ENCODE measurements at regions not wholly inside any gene's neighbourhood (a gene's known extent, or its start where the extent isn't known, plus 50 kb on each side); places are given as distances from the start of the nearest gene placed in this dataset.

- no TSS peak for BruUV-seq (replicated peaks)
- ATAC-seq (no peak), DNase-seq (ENCODE audit: low read depth, low spot score) (no peak)
- H3K36me3 ChIP-seq (ENCODE audit: control insufficient read depth, insufficient read depth, low read length), result no peaks in the 10 kb centered on the region
- H3K27me3 ChIP-seq (ENCODE audit: control insufficient read depth, insufficient read depth, low read length), result no peaks in the 10 kb centered on the region
- H3K27ac ChIP-seq (ENCODE audit: low read length), result peak overlapping the region; percentile 1; the same call in 1 of the 2 replicates
- TF ChIP-seq POLR2AphosphoS5 (IDR thresholded peaks at IDR 0.05; ENCODE audit: low read depth, low read length) (no peak), CTCF (IDR thresholded peaks at IDR 0.05) (no peak)
- in situ Hi-C loops (cut with HindIII; ENCODE audit: low pct_unique_long_range_greater_than_20kb, low sequenced_read_pairs) (no loop called here), intact Hi-C loops (cut with micrococcal nuclease; ENCODE audit: unreplicated experiment) (no loop called here)
- CTCF ChIA-PET, result no interaction called here
- H3K4me1 ChIP-seq (ENCODE audit: control insufficient read depth, insufficient read depth, low read length), result no peaks in the 10 kb centered on the region; the same call in 1 of the 2 replicates
- POLR2A ChIA-PET, result no interaction called here
- no peaks in the 10 kb centered on the region for H3K9me3 ChIP-seq (ENCODE audit: control insufficient read depth, insufficient read depth, low read depth, low read length)
- H3K4me3 ChIP-seq (ENCODE audit: low read depth in 2 of 2, low read length in 2 of 2), result no peak overlapping the region
These were observed 221.0 kb upstream of the KLF6 start for GRCh38 chr10:4006051-4006450.

DNA sequence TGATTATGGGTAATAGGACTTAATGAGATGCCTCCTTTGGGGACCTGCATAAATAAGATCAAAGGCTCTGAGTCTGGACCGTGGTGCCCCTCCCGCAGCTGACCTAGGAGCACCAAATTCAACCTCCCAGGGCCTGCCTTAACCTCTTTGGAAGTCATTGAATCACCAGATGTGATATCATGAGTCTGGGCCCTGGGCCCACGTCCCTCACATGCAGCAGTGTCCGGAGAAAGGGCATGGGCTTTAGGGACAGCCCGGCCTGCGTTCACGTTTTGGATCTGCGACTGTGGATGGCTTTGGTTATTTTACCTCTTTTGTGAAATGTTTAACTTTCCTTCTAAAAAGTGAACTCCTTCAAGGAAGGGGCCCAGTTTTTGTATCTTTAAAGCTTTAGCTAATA, 220.0 kb upstream of the KLF6 start:
- no TSS peak for BruUV-seq (replicated peaks)
- ChIA-PET CTCF (no interaction called here), POLR2A (no interaction called here)
- H3K36me3 ChIP-seq (ENCODE audit: control insufficient read depth, insufficient read depth, low read length), result no peaks in the 10 kb centered on the region
- intact Hi-C loops (cut with micrococcal nuclease; ENCODE audit: unreplicated experiment), result no loop called here
- in situ Hi-C loops (cut with HindIII; ENCODE audit: low pct_unique_long_range_greater_than_20kb, low sequenced_read_pairs), result no loop called here
- H3K27me3 ChIP-seq (ENCODE audit: control insufficient read depth, insufficient read depth, low read length), result no peaks in the 10 kb centered on the region
- no peak overlapping the region for H3K4me3 ChIP-seq (ENCODE audit: low read depth in 2 of 2, low read length in 2 of 2)
- H3K4me1 ChIP-seq (ENCODE audit: control insufficient read depth, insufficient read depth, low read length), result no peaks in the 10 kb centered on the region; the same call in 1 of the 2 replicates
- TF ChIP-seq CTCF (IDR thresholded peaks at IDR 0.05), result no peak
- no peak for TF ChIP-seq SIN3A (IDR thresholded peaks at IDR 0.05; ENCODE audit: borderline replicate concordance, insufficient read depth, low read depth, low read length)
- TF ChIP-seq POLR2AphosphoS5 (IDR thresholded peaks at IDR 0.05; ENCODE audit: low read depth, low read length), result no peak
- TF ChIP-seq, protein P1, sequence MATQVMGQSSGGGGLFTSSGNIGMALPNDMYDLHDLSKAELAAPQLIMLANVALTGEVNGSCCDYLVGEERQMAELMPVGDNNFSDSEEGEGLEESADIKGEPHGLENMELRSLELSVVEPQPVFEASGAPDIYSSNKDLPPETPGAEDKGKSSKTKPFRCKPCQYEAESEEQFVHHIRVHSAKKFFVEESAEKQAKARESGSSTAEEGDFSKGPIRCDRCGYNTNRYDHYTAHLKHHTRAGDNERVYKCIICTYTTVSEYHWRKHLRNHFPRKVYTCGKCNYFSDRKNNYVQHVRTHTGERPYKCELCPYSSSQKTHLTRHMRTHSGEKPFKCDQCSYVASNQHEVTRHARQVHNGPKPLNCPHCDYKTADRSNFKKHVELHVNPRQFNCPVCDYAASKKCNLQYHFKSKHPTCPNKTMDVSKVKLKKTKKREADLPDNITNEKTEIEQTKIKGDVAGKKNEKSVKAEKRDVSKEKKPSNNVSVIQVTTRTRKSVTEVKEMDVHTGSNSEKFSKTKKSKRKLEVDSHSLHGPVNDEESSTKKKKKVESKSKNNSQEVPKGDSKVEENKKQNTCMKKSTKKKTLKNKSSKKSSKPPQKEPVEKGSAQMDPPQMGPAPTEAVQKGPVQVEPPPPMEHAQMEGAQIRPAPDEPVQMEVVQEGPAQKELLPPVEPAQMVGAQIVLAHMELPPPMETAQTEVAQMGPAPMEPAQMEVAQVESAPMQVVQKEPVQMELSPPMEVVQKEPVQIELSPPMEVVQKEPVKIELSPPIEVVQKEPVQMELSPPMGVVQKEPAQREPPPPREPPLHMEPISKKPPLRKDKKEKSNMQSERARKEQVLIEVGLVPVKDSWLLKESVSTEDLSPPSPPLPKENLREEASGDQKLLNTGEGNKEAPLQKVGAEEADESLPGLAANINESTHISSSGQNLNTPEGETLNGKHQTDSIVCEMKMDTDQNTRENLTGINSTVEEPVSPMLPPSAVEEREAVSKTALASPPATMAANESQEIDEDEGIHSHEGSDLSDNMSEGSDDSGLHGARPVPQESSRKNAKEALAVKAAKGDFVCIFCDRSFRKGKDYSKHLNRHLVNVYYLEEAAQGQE (IDR thresholded peaks at IDR 0.05; ENCODE audit: insufficient read depth in 1 of 2, low read depth in 2 of 2, low read length in 1 of 2), result no peak
- no peak for TF ChIP-seq TCF7L2 (IDR thresholded peaks at IDR 0.05; ENCODE audit: low read depth, low read length)
- no peaks in the 10 kb centered on the region; the same call in 1 of the 2 replicates for H3K9me3 ChIP-seq (ENCODE audit: control insufficient read depth, insufficient read depth, low read depth, low read length)
- peak overlapping the region; percentile 54; the same call in 1 of the 2 replicates for H3K27ac ChIP-seq (ENCODE audit: low read length)
- no peak for ATAC-seq
- no peak for DNase-seq (ENCODE audit: low read depth, low spot score)

Data from Panc1 (cell line).